ENCODE measurements at regions not wholly inside any gene's neighbourhood (a gene's known extent, or its start where the extent isn't known, plus 50 kb on each side); places are given as distances from the start of the nearest gene placed in this dataset.

GRCh38 chr7:4438723-4439245 is 243.3 kb upstream of the FOXK1 start:
- ATAC-seq, result no peak
- no peak overlapping the region for H3K27ac ChIP-seq (ENCODE audit: low read length)
- H3K4me3 ChIP-seq (ENCODE audit: low read length), result no peak overlapping the region
- no peaks in the 10 kb centered on the region for H3K9me3 ChIP-seq (ENCODE audit: low read length)
- intact Hi-C loops (cut with micrococcal nuclease), result no loop called here
- H4K20me1 ChIP-seq (ENCODE audit: low read length), result no peaks in the 10 kb centered on the region
- H3K4me1 ChIP-seq (ENCODE audit: insufficient read depth, low read length), result no peaks in the 10 kb centered on the region
- H3K27me3 ChIP-seq (ENCODE audit: low read length), result peaks cover 20% of the 10 kb centered on the region; the same call in 1 of the 2 replicates
- H3K9ac ChIP-seq (ENCODE audit: low read length), result no peak overlapping the region
- POLR2A ChIA-PET (ENCODE audit: unreplicated experiment), result no interaction called here
- no peaks in the 10 kb centered on the region for H3F3A ChIP-seq (ENCODE audit: low read length, unreplicated experiment)
- no peak overlapping the region for H2AFZ ChIP-seq (ENCODE audit: low read length)
- no peak for DNase-seq
- TF ChIP-seq CTCF (conservative IDR thresholded peaks at IDR 0.05; ENCODE audit: low read depth, low read length) (no peak), EZH2phosphoT487 (IDR thresholded peaks at IDR 0.05; ENCODE audit: borderline replicate concordance, low read length) (no peak), EZH2 (IDR thresholded peaks at IDR 0.05; ENCODE audit: low read length, unreplicated experiment) (no peak)
- no peaks in the 10 kb centered on the region for H3K79me2 ChIP-seq (ENCODE audit: low read length)
- no TSS peak for BruUV-seq (replicated peaks)
- no peak overlapping the region for H3K4me2 ChIP-seq (ENCODE audit: low read length)
- H3K9me2 ChIP-seq (replicated peaks; ENCODE audit: low read length), result no peaks in the 10 kb centered on the region
- H3K36me3 ChIP-seq (ENCODE audit: low read depth, low read length), result no peaks in the 10 kb centered on the region
- CTCF ChIA-PET, result no interaction called here

GRCh38 chr7:4439444-4439843 is 242.7 kb upstream of the FOXK1 start:
- POLR2A ChIA-PET (ENCODE audit: unreplicated experiment), result no interaction called here
- Histone ChIP-seq H3K4me3 (ENCODE audit: low read length) (no peak overlapping the region), H4K20me1 (ENCODE audit: low read length) (no peaks in the 10 kb centered on the region), H3K9ac (ENCODE audit: low read length) (no peak overlapping the region), H2AFZ (ENCODE audit: low read length) (no peak overlapping the region), H3F3A (ENCODE audit: low read length, unreplicated experiment) (no peaks in the 10 kb centered on the region), H3K9me3 (ENCODE audit: low read length) (no peaks in the 10 kb centered on the region), H3K4me2 (ENCODE audit: low read length) (no peak overlapping the region), H3K79me2 (ENCODE audit: low read length) (no peaks in the 10 kb centered on the region), H3K36me3 (ENCODE audit: low read depth, low read length) (no peaks in the 10 kb centered on the region), H3K4me1 (ENCODE audit: insufficient read depth, low read length) (no peaks in the 10 kb centered on the region), H3K27me3 (ENCODE audit: low read length) (peaks cover 20% of the 10 kb centered on the region; the same call in 1 of the 2 replicates), H3K27ac (ENCODE audit: low read length) (no peak overlapping the region), H3K9me2 (replicated peaks; ENCODE audit: low read length) (no peaks in the 10 kb centered on the region)
- no peak for ATAC-seq
- DNase-seq, result no peak
- intact Hi-C loops (cut with micrococcal nuclease), result no loop called here
- no TSS peak for BruUV-seq (replicated peaks)
- CTCF ChIA-PET, result no interaction called here
- TF ChIP-seq CTCF (conservative IDR thresholded peaks at IDR 0.05; ENCODE audit: low read depth, low read length) (no peak), EZH2phosphoT487 (IDR thresholded peaks at IDR 0.05; ENCODE audit: borderline replicate concordance, low read length) (no peak), EZH2 (IDR thresholded peaks at IDR 0.05; ENCODE audit: low read length, unreplicated experiment) (no peak)

- H4K20me1 ChIP-seq (ENCODE audit: low read length), result no peaks in the 10 kb centered on the region
- POLR2A ChIA-PET (ENCODE audit: unreplicated experiment), result no interaction called here
- TF ChIP-seq EZH2phosphoT487 (IDR thresholded peaks at IDR 0.05; ENCODE audit: borderline replicate concordance, low read length), result no peak
- BruUV-seq (replicated peaks), result no TSS peak
- H3K4me2 ChIP-seq (ENCODE audit: low read length), result no peak overlapping the region
- ATAC-seq (no peak), DNase-seq (no peak)
- H3K4me3 ChIP-seq (ENCODE audit: low read length), result no peak overlapping the region
- intact Hi-C loops (cut with micrococcal nuclease), result no loop called here
- no peak overlapping the region for H3K9ac ChIP-seq (ENCODE audit: low read length)
- no peaks in the 10 kb centered on the region for H3K9me3 ChIP-seq (ENCODE audit: low read length)
- CTCF ChIA-PET, result no interaction called here
- H3K4me1 ChIP-seq (ENCODE audit: insufficient read depth, low read length), result no peaks in the 10 kb centered on the region
- H2AFZ ChIP-seq (ENCODE audit: low read length), result no peak overlapping the region
- 0 out of 2 replicates have a peak, but pooled peaks cover 7% of the 10 kb centered on the region for H3K27me3 ChIP-seq (ENCODE audit: low read length)
- H3K27ac ChIP-seq (ENCODE audit: low read length), result no peak overlapping the region
- no peaks in the 10 kb centered on the region for H3K36me3 ChIP-seq (ENCODE audit: low read depth, low read length)
- H3F3A ChIP-seq (ENCODE audit: low read length, unreplicated experiment), result no peaks in the 10 kb centered on the region
- no peaks in the 10 kb centered on the region for H3K79me2 ChIP-seq (ENCODE audit: low read length)
- H3K9me2 ChIP-seq (replicated peaks; ENCODE audit: low read length), result no peaks in the 10 kb centered on the region
Measured at GRCh38 chr7:4444106-4444505, 238.0 kb upstream of the FOXK1 start.
